HL-60 (cell line): ENCODE measurements at regions not wholly inside any gene's neighbourhood (a gene's known extent, or its start where the extent isn't known, plus 50 kb on each side); places are given as distances from the start of the nearest gene placed in this dataset.

Experiments
- POLR2AphosphoS5 ChIP-seq: IDR thresholded peaks from 2 replicates; pipeline ENCODE4 v1.6.1; 2012; ENCODE audit warnings: low read depth
- REST ChIP-seq: IDR thresholded peaks from 2 replicates; pipeline ENCODE4 v1.6.1; 2012; ENCODE audit warnings: low read depth; ENCODE audit not compliant: insufficient replicate concordance

GRCh38 chr16:55176901-55177300, 147.1 kb upstream of the IRX6 start:
- TF ChIP-seq REST (no peak), POLR2AphosphoS5 (no peak)
